Liver (tissue), 8 donors: ENCODE measurements at regions not wholly inside any gene's neighbourhood (a gene's known extent, or its start where the extent isn't known, plus 50 kb on each side); places are given as distances from the start of the nearest gene placed in this dataset.
A peak's percentile ranks its signal among the peaks of the same experiment; 100 is the strongest.
"Not testable (repeated sequence)": the region's sequence is repeated elsewhere in the genome, so short reads cannot be mapped to it uniquely, and the experiment has no call there.

Experiments used
- DNase-seq: peaks from one replicate; pipeline ENCODE4 v3.0.0-alpha.2; 2017; ENCODE audit warnings: low spot score
- H3K27ac ChIP-seq, 2 donors: one replicate each; pipeline ENCODE4 v1.7.0; 2013; ENCODE audit warnings: inconsistent platforms in 2 of 2, low read length in 2 of 2, control low read depth in 1 of 2, low read depth in 1 of 2, mild to moderate bottlenecking in 1 of 2
- H3K27me3 ChIP-seq, 4 donors: one replicate each; pipeline versions ENCODE4 v1.6.1 to v1.7.0; 2013; ENCODE audit warnings: low read length in 3 of 4, inconsistent platforms in 1 of 4, mild to moderate bottlenecking in 1 of 4, moderate library complexity in 1 of 4; ENCODE audit not compliant: control insufficient read depth in 4 of 4, insufficient read depth in 4 of 4
- H3K36me3 ChIP-seq, 4 donors: one replicate each; pipeline versions ENCODE4 v1.6.1 to v1.7.0; 2013; ENCODE audit warnings: low read length in 3 of 4, mild to moderate bottlenecking in 3 of 4, low read depth in 1 of 4, moderate library complexity in 1 of 4; ENCODE audit not compliant: control insufficient read depth in 4 of 4, insufficient read depth in 3 of 4
- H3K4me1 ChIP-seq, 4 donors: one replicate each; pipeline versions ENCODE4 v1.6.1 to v1.7.0; 2013; ENCODE audit warnings: low read length in 3 of 4, mild to moderate bottlenecking in 3 of 4, moderate library complexity in 1 of 4; ENCODE audit not compliant: control insufficient read depth in 4 of 4, insufficient read depth in 4 of 4
- H3K4me3 ChIP-seq, 3 donors: one replicate each; pipeline versions ENCODE4 v1.6.1 to v1.7.0; 2013; ENCODE audit warnings: low read length in 3 of 3, control low read depth in 1 of 3, low read depth in 1 of 3, mild to moderate bottlenecking in 1 of 3
- H3K9ac ChIP-seq, 2 donors: one replicate each; pipeline ENCODE4 v1.7.0; 2013; ENCODE audit warnings: low read length in 2 of 2, mild to moderate bottlenecking in 2 of 2, moderate library complexity in 2 of 2, control low read depth in 1 of 2, low read depth in 1 of 2
- H3K9me3 ChIP-seq, 4 donors: one replicate each; pipeline versions ENCODE4 v1.6.1 to v1.7.0; 2013; ENCODE audit warnings: low read length in 3 of 4; ENCODE audit not compliant: control insufficient read depth in 4 of 4
- ATF3 ChIP-seq: IDR thresholded peaks from 2 replicates; pipeline ENCODE4 v1.6.1; 2016; ENCODE audit warnings: antibody characterized with exemption
- CTCF ChIP-seq: fragments of 150-350 bp; IDR thresholded peaks from 2 replicates; pipeline ENCODE4 v1.5.1; 2017; ENCODE audit warnings: improper control_type of control experiment, low read depth, low read length; ENCODE audit not compliant: missing input control
- EGR1 ChIP-seq, 2 donors: IDR thresholded peaks; 2 replicates each; pipeline ENCODE4 v1.6.1; 2016 to 2018; ENCODE audit warnings: antibody characterized with exemption in 2 of 2, low read depth in 2 of 2
- FOXA1 ChIP-seq: IDR thresholded peaks from 2 replicates; pipeline ENCODE4 v1.6.1; 2016; ENCODE audit warnings: antibody characterized with exemption
- FOXA2 ChIP-seq: IDR thresholded peaks from 2 replicates; pipeline ENCODE4 v1.6.1; 2016; ENCODE audit warnings: antibody characterized with exemption
- HNF4A ChIP-seq, 2 donors: conservative IDR thresholded peaks; 2 replicates each; pipeline ENCODE4 v1.6.1; 2016; ENCODE audit warnings: antibody characterized with exemption in 2 of 2, mild to moderate bottlenecking in 2 of 2
- HNF4G ChIP-seq: IDR thresholded peaks from 2 replicates; pipeline ENCODE4 v1.6.1; 2016; ENCODE audit warnings: antibody characterized with exemption
- NR2F2 ChIP-seq: IDR thresholded peaks from 2 replicates; pipeline ENCODE4 v1.6.1; 2016; ENCODE audit warnings: antibody characterized with exemption
- REST ChIP-seq: IDR thresholded peaks from 2 replicates; pipeline ENCODE4 v1.6.1; 2016; ENCODE audit warnings: antibody characterized with exemption, mild to moderate bottlenecking
- RXRA ChIP-seq, 2 donors: IDR thresholded peaks; 2 replicates each; pipeline ENCODE4 v1.6.1; 2017 to 2018; ENCODE audit warnings: antibody characterized with exemption in 2 of 2, mild to moderate bottlenecking in 1 of 2
- TAF1 ChIP-seq: conservative IDR thresholded peaks from 2 replicates; pipeline ENCODE4 v1.6.1; 2016; ENCODE audit warnings: antibody characterized with exemption, mild to moderate bottlenecking
- YY1 ChIP-seq: IDR thresholded peaks from 2 replicates; pipeline ENCODE4 v1.6.1; 2016; ENCODE audit warnings: antibody characterized with exemption, mild to moderate bottlenecking
- WGBS: extraction: QIAGEN DNeasy Blood & Tissue Kit; methylation state at CpG from one replicate; pipeline ENCODE4 v1.1.7; 2013; 5-methylcytosine and 5-hydroxymethylcytosine counted together
- donor health status: healthy.
- donor health status: healthy.
- donor health status: healthy.
- donor health status: healthy.
- donor health status: healthy.

GRCh38 chr10:32189400-32190084, 133.3 kb upstream of the KIF5B start (continued):
- TF ChIP-seq HNF4A (conservative IDR thresholded peaks at IDR 0.05): peak; percentile 40 to 56
- no peak for TF ChIP-seq FOXA2

- H3K4me1 ChIP-seq, DNase-seq, H3K9me3 ChIP-seq, H3K4me3 ChIP-seq, H3K36me3 ChIP-seq, H3K9ac ChIP-seq, H3K27me3 ChIP-seq, H3K27ac ChIP-seq: not testable (repeated sequence)
- 98% methylated on average over 15 of the region's 15 CpGs for WGBS
These were observed 132.4 kb upstream of the KIF5B start for GRCh38 chr10:32188601-32189000.

- no peak overlapping the region for H3K27ac ChIP-seq
- no peaks in the 10 kb centered on the region for H3K36me3 ChIP-seq
- H3K4me1 ChIP-seq: peaks cover 0 to 4% (median 3%) of the 10 kb centered on the region in 4 donors
- H3K4me3 ChIP-seq: no peak overlapping the region
- no peak overlapping the region for H3K9ac ChIP-seq
- no peak for DNase-seq
- 92% methylated on average over 6 of the region's 6 CpGs for WGBS
- TF ChIP-seq TAF1 (no peak), YY1 (no peak), FOXA1 (no peak), NR2F2 (no peak), ATF3 (no peak), EGR1 (IDR thresholded peaks at IDR 0.05; ENCODE audit: low read depth in 2 of 2) (no peak), RXRA (IDR thresholded peaks at IDR 0.05) (no peak), CTCF (no peak), HNF4A (conservative IDR thresholded peaks at IDR 0.05) (no peak), REST (no peak), HNF4G (no peak)
- H3K9me3 ChIP-seq: no peaks in the 10 kb centered on the region
- H3K27me3 ChIP-seq: no peaks in the 10 kb centered on the region
These were observed 131.5 kb upstream of the KIF5B start for GRCh38 chr10:32187686-32188085.

GRCh38 chr10:32183652-32184051, 127.4 kb upstream of the KIF5B start:
- not testable (repeated sequence) for H3K27me3 ChIP-seq, DNase-seq, H3K36me3 ChIP-seq, H3K9ac ChIP-seq, H3K9me3 ChIP-seq, H3K4me1 ChIP-seq, H3K4me3 ChIP-seq, H3K27ac ChIP-seq
- WGBS: 71% methylated on average over 5 of the region's 5 CpGs
